ENCODE measurements at regions not wholly inside any gene's neighbourhood (a gene's known extent, or its start where the extent isn't known, plus 50 kb on each side); places are given as distances from the start of the nearest gene placed in this dataset.

DNA sequence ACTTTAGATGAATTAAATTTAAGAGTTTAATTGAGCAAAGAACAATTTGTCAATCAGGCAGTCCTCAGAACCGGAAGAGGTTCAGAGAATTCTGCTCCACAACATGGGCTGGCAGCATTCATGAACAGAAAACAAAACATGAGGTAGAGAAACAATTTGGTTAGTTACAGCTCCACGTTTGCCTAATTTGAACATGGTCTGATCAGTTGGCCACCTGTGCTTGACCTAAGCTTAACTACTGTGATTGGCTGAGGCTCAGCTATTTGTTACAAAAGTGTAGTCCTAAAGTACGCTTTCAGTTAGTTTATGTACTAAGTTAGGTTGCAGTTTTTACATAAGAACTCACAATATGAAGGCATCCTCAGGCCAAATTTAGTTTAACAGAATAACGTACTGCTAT is 258.6 kb downstream of the ADAM29 start:
- Histone ChIP-seq H3K27ac (no peak overlapping the region), H3K9me3 (ENCODE audit: control insufficient read depth, low read length) (no peaks in the 10 kb centered on the region), H2AFZ (no peak overlapping the region), H3K36me3 (ENCODE audit: control insufficient read depth, insufficient read depth, low read length) (no peaks in the 10 kb centered on the region), H3K4me1 (no peaks in the 10 kb centered on the region), H3K27me3 (ENCODE audit: control insufficient read depth, insufficient read depth, low read length) (no peaks in the 10 kb centered on the region), H3K79me2 (no peaks in the 10 kb centered on the region), H3K4me2 (ENCODE audit: low read length) (no peak overlapping the region), H3K9ac (no peak overlapping the region), H3K4me3 (ENCODE audit: low read depth, low read length) (no peak overlapping the region)
- TF ChIP-seq, protein P1, sequence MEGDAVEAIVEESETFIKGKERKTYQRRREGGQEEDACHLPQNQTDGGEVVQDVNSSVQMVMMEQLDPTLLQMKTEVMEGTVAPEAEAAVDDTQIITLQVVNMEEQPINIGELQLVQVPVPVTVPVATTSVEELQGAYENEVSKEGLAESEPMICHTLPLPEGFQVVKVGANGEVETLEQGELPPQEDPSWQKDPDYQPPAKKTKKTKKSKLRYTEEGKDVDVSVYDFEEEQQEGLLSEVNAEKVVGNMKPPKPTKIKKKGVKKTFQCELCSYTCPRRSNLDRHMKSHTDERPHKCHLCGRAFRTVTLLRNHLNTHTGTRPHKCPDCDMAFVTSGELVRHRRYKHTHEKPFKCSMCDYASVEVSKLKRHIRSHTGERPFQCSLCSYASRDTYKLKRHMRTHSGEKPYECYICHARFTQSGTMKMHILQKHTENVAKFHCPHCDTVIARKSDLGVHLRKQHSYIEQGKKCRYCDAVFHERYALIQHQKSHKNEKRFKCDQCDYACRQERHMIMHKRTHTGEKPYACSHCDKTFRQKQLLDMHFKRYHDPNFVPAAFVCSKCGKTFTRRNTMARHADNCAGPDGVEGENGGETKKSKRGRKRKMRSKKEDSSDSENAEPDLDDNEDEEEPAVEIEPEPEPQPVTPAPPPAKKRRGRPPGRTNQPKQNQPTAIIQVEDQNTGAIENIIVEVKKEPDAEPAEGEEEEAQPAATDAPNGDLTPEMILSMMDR (IDR thresholded peaks at IDR 0.05) = no peak

DNA sequence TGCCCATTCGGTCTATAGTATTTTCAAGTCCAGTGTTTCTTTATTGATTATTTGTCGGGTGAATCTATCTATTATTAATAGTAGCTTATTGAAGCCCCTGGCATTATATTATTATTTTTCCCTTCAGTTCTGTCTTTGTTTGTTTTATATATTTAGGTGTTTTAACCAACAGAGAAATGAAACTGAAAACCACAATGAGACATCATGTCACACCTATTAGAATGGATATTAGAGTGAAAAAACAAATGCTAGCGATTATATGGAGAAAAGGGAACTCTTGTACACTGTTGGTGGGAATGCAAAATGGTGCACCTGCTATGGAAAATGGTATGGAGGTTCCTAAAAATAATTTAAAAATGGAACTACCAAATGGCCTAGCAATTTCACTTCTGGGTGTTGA is 272.5 kb downstream of the ADAM29 start:
- Histone ChIP-seq H3K4me1 (no peaks in the 10 kb centered on the region), H3K9me3 (ENCODE audit: control insufficient read depth, low read length) (no peaks in the 10 kb centered on the region), H3K36me3 (ENCODE audit: control insufficient read depth, insufficient read depth, low read length) (no peaks in the 10 kb centered on the region), H3K4me3 (ENCODE audit: low read depth, low read length) (no peak overlapping the region), H3K79me2 (no peaks in the 10 kb centered on the region), H3K27ac (no peak overlapping the region), H3K4me2 (ENCODE audit: low read length) (no peak overlapping the region), H3K9ac (no peak overlapping the region), H3K27me3 (ENCODE audit: control insufficient read depth, insufficient read depth, low read length) (no peaks in the 10 kb centered on the region), H2AFZ (no peak overlapping the region)
- TF ChIP-seq, protein P1 (IDR thresholded peaks at IDR 0.05) = no peak

DNA sequence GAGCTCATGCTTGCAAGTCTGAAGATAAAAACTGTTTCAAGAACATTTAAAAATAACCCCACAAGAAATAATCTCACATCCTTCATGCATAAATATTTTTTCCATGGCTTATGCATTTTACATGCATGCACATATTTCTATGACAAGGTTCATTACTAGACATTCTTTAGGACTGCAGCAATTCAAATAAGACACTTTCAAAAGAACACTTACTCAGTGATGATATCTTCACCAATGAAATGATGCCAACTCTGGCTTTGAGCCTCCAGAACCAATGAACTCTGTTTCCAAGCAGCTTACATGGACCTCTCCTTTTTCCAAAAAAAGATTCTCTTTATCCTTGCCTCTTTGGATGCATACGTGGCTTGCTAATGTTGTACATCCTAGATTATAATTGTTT is 279.9 kb downstream of the ADAM29 start:
- Histone ChIP-seq H3K4me3 (ENCODE audit: low read depth, low read length) (no peak overlapping the region), H3K9me3 (ENCODE audit: control insufficient read depth, low read length) (no peaks in the 10 kb centered on the region)
- TF ChIP-seq, protein P1 (IDR thresholded peaks at IDR 0.05) = no peak

DNA sequence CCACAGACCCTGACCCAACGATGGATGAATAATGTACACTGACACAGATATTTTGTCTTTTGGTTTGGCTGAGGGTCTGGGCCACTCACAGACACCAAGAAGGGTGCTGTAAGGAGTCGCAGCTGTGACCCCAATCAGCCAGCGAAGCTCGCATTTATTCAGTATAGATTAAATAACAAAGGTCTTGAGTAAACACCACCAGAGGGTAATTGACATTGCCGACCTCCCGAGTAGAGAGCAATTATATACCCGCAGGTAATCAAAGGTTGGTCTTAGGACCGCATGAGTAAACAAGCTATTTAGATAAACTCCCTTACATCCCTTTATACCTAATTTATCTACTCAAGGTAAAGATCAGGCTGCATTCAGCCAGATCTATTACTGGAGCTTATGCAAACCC is 297.1 kb downstream of the ADAM29 start:
- no peaks in the 10 kb centered on the region for H3K9me3 ChIP-seq (ENCODE audit: control insufficient read depth, low read length)
- no peak overlapping the region for H2AFZ ChIP-seq
- no peaks in the 10 kb centered on the region for H3K36me3 ChIP-seq (ENCODE audit: control insufficient read depth, insufficient read depth, low read length)
- H3K27ac ChIP-seq = no peak overlapping the region
- no peaks in the 10 kb centered on the region for H3K27me3 ChIP-seq (ENCODE audit: control insufficient read depth, insufficient read depth, low read length)
- TF ChIP-seq, protein P1 (IDR thresholded peaks at IDR 0.05) = no peak
- no peak overlapping the region for H3K4me2 ChIP-seq (ENCODE audit: low read length)
- H3K4me1 ChIP-seq = no peaks in the 10 kb centered on the region
- no peak overlapping the region for H3K9ac ChIP-seq
- no peaks in the 10 kb centered on the region for H3K79me2 ChIP-seq
- no peak overlapping the region for H3K4me3 ChIP-seq (ENCODE audit: low read depth, low read length)

More for the DNA sequence above, 279.9 kb downstream of the ADAM29 start:
- H3K79me2 ChIP-seq = no peaks in the 10 kb centered on the region
- H3K9ac ChIP-seq = no peak overlapping the region
- no peak overlapping the region for H3K4me2 ChIP-seq (ENCODE audit: low read length)
- no peak overlapping the region for H3K27ac ChIP-seq
- no peaks in the 10 kb centered on the region for H3K36me3 ChIP-seq (ENCODE audit: control insufficient read depth, insufficient read depth, low read length)
- no peaks in the 10 kb centered on the region for H3K27me3 ChIP-seq (ENCODE audit: control insufficient read depth, insufficient read depth, low read length)
- H3K4me1 ChIP-seq = no peaks in the 10 kb centered on the region
- H2AFZ ChIP-seq = no peak overlapping the region

DNA sequence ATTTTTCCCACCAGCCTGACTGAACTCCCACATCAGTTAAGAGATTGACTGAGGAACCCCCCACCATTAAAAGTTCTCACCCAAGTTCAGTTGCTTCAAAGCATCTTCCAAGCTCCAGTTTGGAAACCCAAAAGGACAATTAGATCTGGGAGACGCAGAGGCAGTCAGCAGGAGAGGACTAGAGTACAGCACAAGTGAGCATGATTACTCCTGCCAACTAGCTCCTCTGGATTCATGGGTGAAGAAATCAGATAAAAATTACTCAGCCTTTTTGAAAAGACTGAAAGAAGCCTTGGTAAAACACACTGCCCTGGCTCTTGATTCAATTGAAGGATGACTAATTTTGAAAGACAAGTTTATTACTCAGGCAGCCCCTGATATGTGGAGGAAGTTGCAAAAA is 297.5 kb downstream of the ADAM29 start:
- no peak overlapping the region for H3K27ac ChIP-seq
- no peaks in the 10 kb centered on the region for H3K79me2 ChIP-seq
- H3K4me1 ChIP-seq = no peaks in the 10 kb centered on the region
- no peak overlapping the region for H3K4me3 ChIP-seq (ENCODE audit: low read depth, low read length)
- H3K9me3 ChIP-seq (ENCODE audit: control insufficient read depth, low read length) = no peaks in the 10 kb centered on the region
- no peaks in the 10 kb centered on the region for H3K27me3 ChIP-seq (ENCODE audit: control insufficient read depth, insufficient read depth, low read length)
- no peak overlapping the region for H2AFZ ChIP-seq
- TF ChIP-seq, protein P1 (IDR thresholded peaks at IDR 0.05) = no peak
- no peak overlapping the region for H3K4me2 ChIP-seq (ENCODE audit: low read length)
- H3K9ac ChIP-seq = no peak overlapping the region
- no peaks in the 10 kb centered on the region for H3K36me3 ChIP-seq (ENCODE audit: control insufficient read depth, insufficient read depth, low read length)
